HG03460 (cell line): ENCODE measurements at regions not wholly inside any gene's neighbourhood (a gene's known extent, or its start where the extent isn't known, plus 50 kb on each side); places are given as distances from the start of the nearest gene placed in this dataset.
"Not testable (repeated sequence)": the region's sequence is repeated elsewhere in the genome, so short reads cannot be mapped to it uniquely, and the experiment has no call there.

Experiments
- ATAC-seq: cut with Tn5 transposase; IDR thresholded peaks from one replicate; pipeline ENCODE4 v1.9.1; 2021; ENCODE audit not compliant: unreplicated experiment

DNA sequence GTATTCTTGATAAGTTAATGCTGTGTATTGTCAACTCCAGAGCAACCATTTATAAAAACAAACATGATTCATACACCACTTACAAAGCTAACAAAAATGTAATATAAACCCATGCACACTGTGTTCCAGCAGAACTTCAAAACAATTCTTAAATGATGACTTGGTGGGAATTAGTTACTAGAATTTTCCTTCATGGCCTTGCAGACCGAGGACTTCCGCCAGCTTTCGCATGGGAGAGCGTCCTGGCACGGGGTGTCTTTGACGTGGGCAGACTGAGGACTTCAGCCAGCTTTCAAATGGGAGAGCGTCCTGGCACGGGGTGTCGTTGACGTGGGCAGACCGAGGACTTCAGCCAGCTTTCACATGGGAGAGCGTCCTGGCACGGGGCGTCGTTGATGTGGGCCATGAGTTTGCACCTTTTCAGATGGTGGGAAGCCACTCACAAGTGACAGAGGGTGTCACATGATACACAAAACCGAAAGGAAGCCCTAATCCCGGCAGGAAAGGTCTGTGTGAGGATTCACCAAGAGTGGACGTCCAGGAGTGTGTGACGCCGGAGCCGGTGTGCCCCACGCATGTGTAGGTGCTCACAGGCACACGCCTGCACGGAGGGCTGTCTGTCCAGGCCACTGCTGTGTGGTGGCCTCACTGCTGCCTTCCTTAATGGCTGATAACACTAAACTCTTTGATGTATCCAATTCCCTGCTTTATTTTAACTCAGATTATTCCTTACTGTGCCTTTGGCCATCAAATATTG lies 211.3 kb upstream of the IRX4 start:
- no peak for ATAC-seq

DNA sequence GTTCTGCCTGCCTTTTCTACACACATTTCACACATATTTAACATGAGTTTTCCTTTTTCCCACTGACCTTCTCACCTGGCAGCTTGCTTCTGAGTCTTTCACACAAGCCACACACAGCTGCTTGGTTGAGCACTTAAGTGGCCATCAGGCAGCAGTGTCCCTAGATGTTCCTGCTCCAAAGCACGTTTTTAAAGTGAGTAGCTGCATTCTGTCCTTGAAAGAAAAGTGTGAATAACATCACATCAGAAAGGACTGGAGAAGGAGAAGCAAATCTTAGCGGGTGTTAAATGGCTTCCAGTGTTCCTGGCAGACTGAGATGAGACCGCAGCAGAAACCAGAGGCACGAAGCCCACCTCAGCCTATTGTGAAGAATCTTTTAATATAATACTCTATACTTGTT lies 209.2 kb upstream of the IRX4 start:
- no peak for ATAC-seq

DNA sequence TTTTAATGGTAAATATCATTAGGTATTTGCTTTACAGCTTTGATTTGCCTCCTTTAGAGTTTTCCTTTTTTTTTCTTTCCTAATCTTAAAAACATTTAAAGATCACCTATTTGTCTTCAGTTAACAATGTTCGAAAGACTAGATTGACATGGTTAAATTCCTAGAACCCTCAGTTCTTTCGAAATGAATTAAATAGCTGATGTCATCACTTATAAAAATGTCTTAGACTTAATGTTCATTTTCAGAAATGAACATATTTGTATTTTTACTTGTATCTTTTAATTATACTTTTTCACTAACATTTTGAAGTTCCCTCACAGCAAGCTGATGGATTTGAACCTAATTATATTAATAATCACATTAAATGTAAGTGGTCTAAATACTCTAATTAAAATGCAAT lies 205.3 kb upstream of the IRX4 start:
- ATAC-seq: no peak

DNA sequence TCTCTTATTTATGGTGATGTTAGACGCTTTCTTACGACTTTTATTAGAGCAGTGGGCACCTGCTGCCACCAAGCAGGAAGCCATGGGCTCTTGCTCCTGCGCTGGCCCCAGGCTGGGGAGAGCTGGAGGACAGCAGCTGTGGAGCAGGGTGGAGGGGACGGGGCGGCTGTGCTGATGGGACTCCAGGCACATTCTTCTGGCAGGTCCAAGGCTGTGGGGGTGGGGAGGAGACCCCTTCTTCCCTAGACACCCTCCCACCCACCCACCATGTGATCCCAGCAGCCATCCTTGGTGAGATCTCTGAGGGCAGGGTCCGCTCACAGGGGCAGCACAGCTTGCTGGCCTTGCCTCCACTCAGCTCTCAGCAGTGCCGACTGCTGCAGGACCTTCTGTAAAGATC lies 192.6 kb upstream of the IRX4 start:
- ATAC-seq: no peak

DNA sequence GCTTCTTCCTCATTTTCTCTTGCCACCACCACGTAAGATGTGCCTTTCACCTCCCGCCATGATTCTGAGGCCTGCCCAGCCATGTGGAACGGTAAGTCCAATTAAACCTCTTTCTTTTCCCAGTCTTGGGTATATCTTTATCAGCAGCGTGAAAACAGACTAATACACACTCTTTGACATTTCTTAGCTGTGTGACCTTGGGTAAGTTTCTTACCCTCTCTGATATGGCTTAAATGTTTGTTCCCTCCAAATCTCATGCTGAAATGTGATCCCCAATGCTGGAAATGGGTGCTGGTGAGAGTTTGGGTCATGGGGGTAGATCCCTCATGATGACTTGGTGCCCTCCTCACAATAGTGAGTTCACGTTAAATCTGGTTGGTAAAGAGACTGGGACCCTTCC lies 188.8 kb upstream of the IRX4 start:
- no peak for ATAC-seq

DNA sequence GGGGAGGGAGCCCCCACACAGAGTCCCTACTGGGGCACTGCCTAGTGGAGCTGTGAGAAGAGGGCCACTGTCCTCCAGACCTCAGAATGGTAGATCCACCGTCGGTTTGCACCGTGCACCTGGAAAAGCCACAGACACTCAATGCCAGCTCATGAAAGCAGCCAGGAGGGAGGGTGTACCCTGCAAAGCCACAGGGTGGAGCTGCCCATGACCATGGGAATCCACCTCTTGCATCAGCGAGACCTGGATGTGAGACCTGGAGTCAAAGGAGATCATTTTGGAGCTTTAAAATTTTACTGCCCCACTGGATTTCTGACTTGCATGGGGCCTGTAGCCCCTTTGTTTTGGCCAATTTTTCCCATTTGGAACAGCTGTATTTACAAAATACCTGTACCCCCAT lies 188.1 kb upstream of the IRX4 start:
- not testable (repeated sequence) for ATAC-seq

DNA sequence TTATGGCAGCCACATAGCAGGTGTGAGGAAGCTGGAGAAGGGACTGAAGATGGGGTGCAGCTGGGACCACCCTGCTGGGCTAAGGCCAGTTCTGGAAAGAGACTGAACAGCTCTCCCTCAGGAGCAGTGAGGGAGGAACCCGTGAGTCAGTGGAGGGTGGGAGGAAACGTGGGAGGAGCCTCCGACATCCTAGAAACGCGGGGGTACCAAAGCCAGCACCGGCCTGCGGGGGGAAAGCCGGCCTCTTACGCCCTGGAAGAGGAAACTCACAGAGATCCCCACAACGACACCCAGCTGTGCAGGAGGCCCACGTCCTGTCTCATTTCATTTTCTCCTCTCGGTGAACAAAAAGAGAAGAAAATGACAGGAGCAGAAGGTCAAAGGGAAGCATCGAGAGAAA lies 185.8 kb upstream of the IRX4 start:
- no peak for ATAC-seq

DNA sequence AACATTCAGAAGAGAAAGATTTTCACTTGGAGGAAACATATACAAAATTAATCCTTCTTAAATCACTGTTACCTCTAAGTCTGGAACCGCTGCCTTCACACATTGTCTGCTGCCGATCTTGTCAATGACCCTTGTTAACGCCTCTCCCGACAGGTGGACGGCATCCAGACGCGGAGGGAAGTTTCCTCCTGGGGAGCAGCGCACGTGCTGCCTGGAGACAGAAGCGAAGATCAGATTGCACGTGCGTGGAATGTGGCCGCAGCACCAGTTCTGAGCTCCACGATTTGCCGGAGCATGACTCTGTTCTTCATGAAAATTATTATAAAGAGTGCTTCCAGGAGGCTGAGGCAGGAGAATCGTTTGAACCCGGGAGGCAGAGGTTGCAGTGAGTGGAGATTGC lies 183.6 kb upstream of the IRX4 start:
- no peak for ATAC-seq

DNA sequence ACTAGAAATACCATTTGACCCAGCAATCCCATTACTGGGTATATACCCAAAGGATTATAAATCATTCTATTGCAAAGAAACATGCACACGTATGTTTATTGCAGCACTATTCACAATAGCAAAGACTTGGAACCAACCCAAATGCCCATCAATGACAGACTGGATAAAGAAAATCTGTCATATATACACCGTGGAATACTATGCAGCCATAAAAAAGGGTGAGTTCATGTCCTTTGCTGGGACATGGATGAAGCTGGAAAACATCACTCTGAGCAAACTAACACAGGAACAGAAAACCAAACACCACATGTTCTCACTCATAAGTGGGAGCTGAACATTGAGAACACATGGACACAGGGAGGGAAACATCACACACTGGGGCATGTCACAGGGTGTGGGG lies 180.7 kb upstream of the IRX4 start:
- ATAC-seq: not testable (repeated sequence)

DNA sequence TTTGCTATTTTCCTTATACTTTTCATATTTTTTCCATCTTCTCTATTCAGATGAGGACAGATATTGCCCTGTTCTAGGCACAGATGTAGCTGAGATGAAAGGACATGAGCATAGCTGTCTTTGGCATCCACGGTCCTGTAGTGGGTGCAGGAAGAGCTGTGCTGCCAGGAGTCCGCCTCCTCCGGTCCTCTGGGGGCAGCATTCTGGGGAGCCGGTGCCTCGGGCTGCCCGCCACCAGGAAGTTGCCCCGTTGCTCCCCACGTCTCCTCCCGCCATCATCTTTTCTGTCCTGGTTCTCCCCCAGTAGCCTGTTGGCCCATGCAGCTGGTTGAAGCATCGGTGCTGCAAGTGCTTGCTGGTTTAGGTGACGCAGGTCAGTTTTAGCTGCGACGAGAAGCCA lies 170.0 kb upstream of the IRX4 start:
- ATAC-seq: no peak

DNA sequence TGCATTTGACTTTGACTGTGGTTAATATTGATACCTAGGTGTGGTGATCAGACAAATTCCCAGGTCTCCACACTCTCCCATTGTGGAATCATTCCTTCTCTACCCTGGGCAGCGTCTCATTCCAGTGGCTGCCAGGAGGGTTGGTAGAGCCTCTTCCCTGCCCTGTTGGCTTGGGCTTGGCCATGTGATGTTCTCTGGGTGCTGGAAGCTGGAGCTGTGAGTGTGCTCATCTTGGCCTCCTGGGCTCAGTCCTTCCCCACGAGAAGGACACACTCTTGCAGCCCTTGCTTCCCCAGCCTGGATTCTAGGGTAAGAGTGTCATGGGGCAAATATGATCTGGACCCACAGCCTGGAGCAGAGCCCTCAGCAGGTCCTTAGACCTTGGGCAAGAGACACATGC lies 167.2 kb upstream of the IRX4 start:
- ATAC-seq: no peak

DNA sequence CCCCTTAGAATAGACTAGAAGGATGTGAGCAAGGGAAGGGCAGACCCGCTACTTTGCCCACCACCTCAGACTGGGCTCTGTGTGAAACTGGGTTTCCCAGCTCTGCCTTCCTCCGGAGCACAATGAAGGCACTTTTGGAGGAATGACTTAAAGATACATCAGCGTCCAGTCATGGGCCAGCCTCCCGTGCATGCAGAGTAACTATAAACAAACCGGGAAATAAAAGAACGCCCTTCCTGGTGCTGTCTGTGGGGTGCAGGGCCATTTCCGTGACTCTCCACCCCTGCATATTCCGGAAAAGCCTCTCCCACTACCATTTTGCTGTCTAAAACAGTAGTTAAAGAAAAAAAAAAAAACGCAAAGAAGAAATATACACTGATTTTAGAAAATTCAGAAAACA lies 165.9 kb upstream of the IRX4 start:
- no peak for ATAC-seq

DNA sequence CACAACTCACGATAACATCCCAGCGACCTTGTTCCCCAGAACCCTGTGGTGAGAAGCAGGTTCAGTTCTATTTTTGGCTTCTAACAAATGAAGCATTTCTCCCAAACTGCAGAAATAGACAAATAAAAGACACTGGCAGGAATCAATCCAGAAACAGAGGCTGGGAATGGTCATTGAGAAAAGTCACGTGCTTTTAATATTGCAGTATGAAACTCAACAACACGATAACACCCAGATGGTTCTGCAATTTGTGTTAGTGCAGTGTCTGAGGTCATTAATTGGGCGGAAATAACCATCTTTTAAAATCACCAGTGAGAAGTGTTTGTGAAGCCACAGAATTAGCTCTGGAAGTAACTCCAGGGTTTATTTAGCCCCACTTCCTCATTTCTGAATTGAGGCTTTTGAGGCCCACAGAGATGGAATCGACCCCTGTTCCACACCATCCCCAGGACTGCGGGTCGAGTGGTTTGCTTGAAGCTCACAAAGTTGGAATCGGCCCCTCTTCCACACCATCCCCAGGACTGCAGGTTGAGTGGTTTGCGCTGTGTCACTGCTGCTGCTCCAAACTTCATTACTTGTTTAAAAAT lies 164.7 kb upstream of the IRX4 start:
- no peak for ATAC-seq

DNA sequence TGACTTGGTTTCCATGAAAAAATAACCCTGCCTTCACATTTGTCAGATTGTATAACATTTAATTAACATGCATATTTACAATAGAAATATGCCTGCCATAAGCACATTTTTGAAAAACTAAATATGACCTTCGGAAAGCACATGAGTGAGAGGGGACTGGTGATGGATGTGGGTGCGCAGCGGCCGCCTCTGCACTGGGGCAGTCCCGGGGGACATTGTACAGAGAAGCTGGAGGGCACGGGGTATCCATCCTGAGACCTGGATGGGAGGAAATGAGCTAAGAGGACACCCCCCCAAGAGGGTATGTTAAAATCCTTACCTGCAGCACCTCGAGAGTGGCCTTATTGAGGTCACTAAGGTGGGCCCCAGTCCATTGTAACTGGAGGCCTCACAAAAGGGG lies 161.3 kb upstream of the IRX4 start:
- ATAC-seq: no peak

DNA sequence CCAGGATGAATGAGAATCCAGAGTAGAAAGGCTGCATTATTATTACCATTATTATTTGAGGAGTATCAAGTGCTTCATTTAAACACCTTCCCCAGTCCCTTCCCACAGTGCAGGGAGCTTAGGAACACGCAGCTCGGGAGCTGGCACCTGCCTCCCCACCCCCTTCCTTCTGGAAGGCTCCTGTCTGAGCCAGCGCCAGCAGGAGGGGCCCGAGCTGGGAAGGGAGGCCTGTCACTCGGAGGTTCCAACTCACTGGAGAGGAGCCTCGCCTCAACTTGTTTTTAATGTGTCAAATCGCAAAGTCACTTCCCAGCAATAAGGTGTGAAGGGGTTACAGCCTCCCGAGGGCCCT lies 156.4 kb upstream of the IRX4 start:
- no peak for ATAC-seq

DNA sequence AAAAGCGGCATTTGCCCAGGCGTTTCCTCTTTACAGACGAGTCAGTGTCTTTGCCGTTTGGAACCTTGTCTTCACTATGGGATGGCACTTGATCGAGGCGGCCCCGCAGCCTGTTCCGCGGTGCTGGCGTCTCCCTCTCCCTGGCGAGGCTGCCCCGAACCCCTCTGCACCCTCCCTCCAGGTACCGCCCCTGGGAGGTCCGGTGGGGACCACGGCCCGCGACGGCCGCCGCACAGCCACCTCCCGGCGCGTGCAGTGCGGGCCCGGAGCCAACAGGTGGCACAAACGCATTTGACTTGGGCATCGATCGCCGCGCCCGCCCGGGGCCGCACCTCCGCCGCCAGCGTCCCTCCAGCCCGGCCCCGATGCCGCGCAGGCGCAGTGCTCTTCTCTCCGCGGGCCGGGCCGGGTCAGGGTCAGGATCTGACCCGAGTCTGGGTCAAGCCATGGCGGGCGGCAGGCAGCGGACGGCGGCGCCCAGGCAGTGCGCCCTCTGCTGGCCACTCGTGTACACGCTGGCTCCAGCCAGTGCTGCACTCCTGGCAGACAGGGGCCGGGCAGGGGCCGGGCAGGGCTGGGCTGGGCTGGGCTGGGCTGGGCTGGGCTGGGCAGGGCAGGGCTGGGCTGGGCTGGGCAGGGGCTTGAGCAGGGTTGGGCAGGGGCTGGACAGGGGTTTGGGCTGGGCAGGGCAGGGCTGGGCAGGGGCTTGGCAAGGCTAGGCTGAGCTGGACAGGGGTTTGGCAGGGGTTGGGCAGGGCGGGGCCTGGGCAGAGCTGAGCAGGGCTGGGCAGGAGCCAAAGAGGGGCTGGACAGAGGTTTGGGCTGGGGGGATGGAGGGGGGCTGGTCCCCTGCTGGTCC lies 155.8 kb upstream of the IRX4 start:
- peak; percentile 92 for ATAC-seq

DNA sequence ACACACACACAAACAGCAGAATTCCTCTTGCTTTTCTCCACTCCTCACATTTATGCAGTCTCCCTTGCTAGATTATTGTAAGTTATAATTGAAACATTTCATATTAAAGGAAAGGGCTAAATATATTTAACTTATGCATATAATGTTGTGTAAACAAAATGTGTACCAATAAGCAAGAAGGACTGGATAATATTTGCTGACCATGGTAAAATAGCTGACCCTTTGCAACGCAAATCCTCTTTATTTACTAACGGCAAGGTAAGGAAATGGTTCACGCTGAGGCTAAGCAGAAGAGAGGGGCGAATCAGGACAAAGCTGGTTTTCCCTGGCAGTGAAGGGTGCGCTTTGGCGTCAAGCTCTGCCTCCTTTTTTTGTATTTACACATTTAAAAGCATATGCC lies 154.2 kb upstream of the IRX4 start:
- no peak for ATAC-seq

DNA sequence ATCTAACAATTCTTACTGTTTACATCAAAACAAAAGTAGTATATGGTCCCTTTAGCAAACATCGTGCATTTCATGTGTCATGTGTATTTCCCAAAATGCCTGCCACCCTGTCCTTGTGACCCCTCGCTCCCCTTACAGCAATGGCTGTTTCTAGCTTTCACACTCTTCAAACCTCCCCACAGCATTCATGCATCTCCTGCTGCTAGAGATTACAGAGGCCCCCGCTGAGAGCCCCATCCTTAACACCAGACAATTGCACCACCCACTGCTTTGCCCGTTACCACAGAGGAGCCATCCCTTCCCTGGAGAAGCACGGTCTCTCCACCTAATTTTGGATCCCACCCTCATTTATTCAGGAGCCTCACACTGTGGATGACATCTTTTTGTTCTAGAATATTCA lies 149.7 kb upstream of the IRX4 start:
- no peak for ATAC-seq

DNA sequence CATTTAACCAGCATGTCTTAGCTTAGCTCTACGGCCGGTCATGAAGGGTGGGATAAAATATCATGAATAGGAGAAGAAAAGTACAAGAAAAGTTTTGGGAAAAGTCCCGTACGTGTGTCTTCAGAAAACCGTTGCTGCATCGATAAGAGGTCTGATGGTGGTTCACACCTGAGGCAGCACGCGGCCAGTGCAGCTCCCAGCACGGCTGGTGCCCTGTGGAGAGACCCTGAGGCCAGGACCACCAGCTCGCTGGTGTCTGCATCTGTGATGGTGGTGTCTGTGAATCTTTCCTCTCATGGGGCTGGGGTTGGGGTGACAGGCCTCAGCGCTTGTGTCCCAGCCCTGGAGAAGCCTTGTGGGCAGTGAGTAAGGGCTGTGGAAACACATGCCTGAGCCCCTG lies 148.9 kb upstream of the IRX4 start:
- no peak for ATAC-seq

DNA sequence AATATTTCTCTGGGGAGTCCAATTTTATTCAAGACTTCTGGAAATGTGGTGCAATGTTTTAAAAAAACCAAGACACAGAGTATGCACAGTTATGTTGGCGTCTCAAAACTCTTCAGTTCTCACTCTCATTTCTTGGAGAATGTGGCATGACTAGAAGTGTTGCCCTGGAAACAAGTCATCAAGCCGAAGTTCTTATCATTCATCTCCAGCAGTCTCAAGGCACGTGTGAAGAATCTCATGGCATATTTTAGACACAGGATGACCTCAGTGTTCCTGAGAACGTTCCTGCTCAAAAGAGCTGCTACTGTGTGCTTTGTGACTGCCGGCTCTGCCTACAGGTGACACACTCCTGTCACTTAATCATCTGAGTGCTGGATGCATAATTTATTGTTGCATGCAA lies 147.4 kb upstream of the IRX4 start:
- no peak for ATAC-seq

DNA sequence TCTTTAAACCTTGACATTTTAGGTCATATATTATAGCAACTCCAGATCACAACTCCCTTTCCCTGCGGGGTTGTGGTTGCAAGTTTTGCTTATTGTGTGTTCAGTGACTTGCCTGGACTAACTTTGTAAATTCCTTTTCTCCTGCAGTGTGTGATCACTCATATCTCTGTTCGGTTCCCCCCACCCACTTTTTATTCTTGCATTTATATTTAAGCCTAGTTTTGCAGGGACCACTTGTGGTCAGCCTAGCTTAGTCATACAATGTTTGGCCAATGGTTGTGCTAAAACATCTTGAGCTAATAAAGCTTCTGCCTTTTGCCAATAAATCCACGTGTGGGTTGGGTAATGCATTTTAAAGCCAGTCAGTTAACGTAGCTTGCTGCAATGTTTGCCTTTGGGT lies 146.5 kb upstream of the IRX4 start:
- no peak for ATAC-seq

DNA sequence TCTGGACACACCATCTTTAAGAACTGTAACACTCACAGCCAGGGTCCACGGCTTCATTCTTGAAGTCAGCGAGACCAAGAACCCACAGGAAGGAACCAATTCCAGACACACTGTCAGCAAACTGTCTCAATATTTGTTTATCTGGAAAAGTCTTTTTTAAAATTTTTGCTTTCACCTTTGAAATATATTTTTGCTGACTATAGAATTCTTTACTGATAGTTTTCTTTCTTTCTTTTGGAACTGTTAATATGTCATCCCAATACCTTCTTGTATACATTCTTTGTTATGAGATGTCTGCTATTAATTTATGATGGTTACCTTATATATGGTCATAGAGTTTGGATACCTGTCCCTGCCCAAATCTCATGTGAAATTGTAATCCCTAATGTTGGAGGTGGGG lies 145.1 kb upstream of the IRX4 start:
- ATAC-seq: no peak
